Upper lobe of left lung (tissue), 6 donors: ENCODE measurements at regions not wholly inside any gene's neighbourhood (a gene's known extent, or its start where the extent isn't known, plus 50 kb on each side); places are given as distances from the start of the nearest gene placed in this dataset.
"Not testable (repeated sequence)": the region's sequence is repeated elsewhere in the genome, so short reads cannot be mapped to it uniquely, and the experiment has no call there.

ENCODE experiments used
- ATAC-seq, 2 donors: fragments of 200-7000 bp; cut with Tn5 transposase; one replicate each; pipeline ENCODE4 v1.9.1; 2022; ENCODE audit warnings: mild to moderate bottlenecking in 2 of 2, moderate library complexity in 2 of 2; ENCODE audit not compliant: low FRiP score in 2 of 2
- DNase-seq, 2 donors: peaks; one replicate each; pipeline ENCODE4 v3.0.0-alpha.2; 2019 to 2020
- H3K27ac ChIP-seq, 4 donors: fragments of 200-600 bp; sonication (generic); one replicate each; pipeline ENCODE4 v1.5.1; 2016 to 2019
- H3K27me3 ChIP-seq, 4 donors: fragments of 200-600 bp; sonication (generic); one replicate each; pipeline ENCODE4 v1.5.1; 2017 to 2019
- H3K36me3 ChIP-seq, 4 donors: fragments of 200-600 bp; sonication (generic); one replicate each; pipeline ENCODE4 v1.5.1; 2016 to 2019
- H3K4me1 ChIP-seq, 4 donors: fragments of 200-600 bp; sonication (generic); one replicate each; pipeline ENCODE4 v1.5.1; 2018 to 2019
- H3K4me3 ChIP-seq, 4 donors: fragments of 200-600 bp; sonication (generic); one replicate each; pipeline ENCODE4 v1.5.1; 2017 to 2019; ENCODE audit warnings: mild to moderate bottlenecking in 2 of 4, moderate library complexity in 1 of 4
- H3K9me3 ChIP-seq, 4 donors: fragments of 200-600 bp; sonication (generic); one replicate each; pipeline ENCODE4 v1.5.1; 2018 to 2019
- EP300 ChIP-seq, 4 donors: sonication (generic); formaldehyde crosslinking; IDR thresholded peaks; one replicate each; pipeline ENCODE4 v1.5.1; 2017; ENCODE audit warnings: antibody characterized with exemption in 4 of 4, control low read depth in 2 of 4
- POLR2A ChIP-seq, 4 donors: fragments of 450-650 bp; IDR thresholded peaks; one replicate each; pipeline ENCODE4 v1.5.1; 2016 to 2017; ENCODE audit warnings: antibody characterized with exemption in 4 of 4, mild to moderate bottlenecking in 2 of 4
- POLR2AphosphoS5 ChIP-seq, 2 donors: sonication (generic); formaldehyde crosslinking; IDR thresholded peaks; one replicate each; pipeline ENCODE4 v1.5.1; 2017; ENCODE audit warnings: antibody characterized with exemption in 2 of 2
- WGBS, 2 donors: methylation state at CpG; one replicate each; pipeline ENCODE4 v1.1.5; 2017 to 2018; 5-methylcytosine and 5-hydroxymethylcytosine counted together
- TF ChIP-seq, protein P1 (sequence below), 6 experiments: fragments of 450-650 bp in 4 of 6; fragments of 200-600 bp in 2 of 6; sonication (generic) in 2 of 6; IDR thresholded peaks; one replicate each; pipeline ENCODE4 v1.5.1; 2016 to 2019; ENCODE audit warnings: antibody characterized with exemption in 6 of 6
- donor health status: DM: no; HTN: no; CAD: no; lungs with moderate emphysema.
- donor health status: DM: no; HTN: yes; CAD: no; lungs with severe emphysema.

DNA sequence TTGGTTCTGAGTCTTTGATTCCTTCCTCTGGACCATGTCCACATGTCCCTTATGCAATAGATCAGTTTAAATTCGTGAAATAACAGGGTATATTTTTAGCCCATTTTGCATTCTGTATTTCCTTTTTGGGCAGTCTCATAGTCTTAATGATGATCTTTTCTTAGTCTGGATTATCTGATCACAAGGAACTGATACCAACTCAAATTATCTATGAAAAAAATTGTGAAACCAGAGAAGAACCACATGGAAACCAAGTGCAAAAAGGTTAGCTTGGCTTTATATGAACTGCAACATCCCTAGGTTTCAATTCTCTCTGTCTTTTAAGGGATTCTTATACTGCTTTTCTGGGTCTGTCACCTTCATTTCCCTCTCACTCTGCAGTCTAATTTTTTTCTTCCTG lies 608.6 kb upstream of the AADAT start:
- DNase-seq = no peak
- H3K9me3 ChIP-seq = no peaks in the 10 kb centered on the region
- no peaks in the 10 kb centered on the region for H3K27me3 ChIP-seq
- no peaks in the 10 kb centered on the region for H3K4me1 ChIP-seq
- 28% methylated on average over 1 of the region's 1 CpG for WGBS, 2 donors
- H3K36me3 ChIP-seq = no peaks in the 10 kb centered on the region
- no peak overlapping the region for H3K27ac ChIP-seq
- H3K4me3 ChIP-seq = no peak overlapping the region
- ATAC-seq = no peak
- TF ChIP-seq POLR2AphosphoS5 (IDR thresholded peaks at IDR 0.05) (no peak), EP300 (IDR thresholded peaks at IDR 0.05) (no peak), POLR2A (IDR thresholded peaks at IDR 0.05) (no peak)
- TF ChIP-seq, protein P1, sequence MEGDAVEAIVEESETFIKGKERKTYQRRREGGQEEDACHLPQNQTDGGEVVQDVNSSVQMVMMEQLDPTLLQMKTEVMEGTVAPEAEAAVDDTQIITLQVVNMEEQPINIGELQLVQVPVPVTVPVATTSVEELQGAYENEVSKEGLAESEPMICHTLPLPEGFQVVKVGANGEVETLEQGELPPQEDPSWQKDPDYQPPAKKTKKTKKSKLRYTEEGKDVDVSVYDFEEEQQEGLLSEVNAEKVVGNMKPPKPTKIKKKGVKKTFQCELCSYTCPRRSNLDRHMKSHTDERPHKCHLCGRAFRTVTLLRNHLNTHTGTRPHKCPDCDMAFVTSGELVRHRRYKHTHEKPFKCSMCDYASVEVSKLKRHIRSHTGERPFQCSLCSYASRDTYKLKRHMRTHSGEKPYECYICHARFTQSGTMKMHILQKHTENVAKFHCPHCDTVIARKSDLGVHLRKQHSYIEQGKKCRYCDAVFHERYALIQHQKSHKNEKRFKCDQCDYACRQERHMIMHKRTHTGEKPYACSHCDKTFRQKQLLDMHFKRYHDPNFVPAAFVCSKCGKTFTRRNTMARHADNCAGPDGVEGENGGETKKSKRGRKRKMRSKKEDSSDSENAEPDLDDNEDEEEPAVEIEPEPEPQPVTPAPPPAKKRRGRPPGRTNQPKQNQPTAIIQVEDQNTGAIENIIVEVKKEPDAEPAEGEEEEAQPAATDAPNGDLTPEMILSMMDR (IDR thresholded peaks at IDR 0.05) = no peak

DNA sequence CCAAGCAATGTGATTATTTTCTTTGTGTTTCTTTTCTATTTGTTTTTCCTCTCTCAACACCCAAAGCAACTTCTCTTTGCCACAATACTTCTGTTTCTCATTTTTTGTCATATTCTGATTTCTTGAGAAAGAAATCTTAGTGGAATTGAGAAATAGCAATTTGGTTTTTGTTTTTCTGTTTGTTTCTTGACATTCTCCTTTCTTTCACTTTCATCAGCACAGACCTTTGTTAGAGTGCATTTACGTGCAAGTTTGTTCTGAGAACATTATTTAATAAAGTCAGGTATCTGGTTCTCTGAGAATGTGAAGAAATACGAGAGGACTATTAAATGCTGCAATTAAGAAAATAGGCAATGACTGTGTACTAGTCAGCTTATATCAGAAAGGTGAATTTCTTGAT lies 608.1 kb upstream of the AADAT start:
- TF ChIP-seq POLR2A (IDR thresholded peaks at IDR 0.05) = no peak
- TF ChIP-seq EP300 (IDR thresholded peaks at IDR 0.05) = no peak
- TF ChIP-seq, protein P1 (IDR thresholded peaks at IDR 0.05) = no peak
- TF ChIP-seq POLR2AphosphoS5 (IDR thresholded peaks at IDR 0.05) = no peak
- no peaks in the 10 kb centered on the region for H3K4me1 ChIP-seq
- no peaks in the 10 kb centered on the region for H3K9me3 ChIP-seq
- DNase-seq (no peak), ATAC-seq (no peak)
- H3K27ac ChIP-seq = no peak overlapping the region
- no peak overlapping the region for H3K4me3 ChIP-seq
- no peaks in the 10 kb centered on the region for H3K27me3 ChIP-seq
- no peaks in the 10 kb centered on the region for H3K36me3 ChIP-seq
- WGBS, 2 donors = 75 to 85% methylated on average over 2 of the region's 2 CpGs

DNA sequence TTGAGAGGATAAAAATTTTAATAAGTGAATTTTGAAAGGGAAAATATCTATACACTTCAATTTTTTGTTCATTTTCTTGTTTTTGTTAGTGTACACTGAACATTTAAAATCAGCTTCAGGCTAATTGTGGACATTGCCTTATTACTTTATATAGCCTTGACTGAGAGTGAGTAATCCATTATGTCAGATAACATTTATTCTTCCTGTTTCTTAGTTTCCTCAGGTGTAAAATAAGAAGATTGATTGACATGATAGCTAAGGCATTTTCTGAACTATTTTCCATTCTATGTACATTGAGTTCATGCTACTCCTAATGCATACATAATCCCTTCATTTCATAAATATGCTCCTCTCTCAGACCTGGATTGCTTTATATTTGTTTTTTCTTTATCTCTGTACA lies 607.3 kb upstream of the AADAT start:
- no peaks in the 10 kb centered on the region for H3K9me3 ChIP-seq
- H3K27me3 ChIP-seq = no peaks in the 10 kb centered on the region
- TF ChIP-seq, protein P1 (IDR thresholded peaks at IDR 0.05) = no peak
- TF ChIP-seq POLR2AphosphoS5 (IDR thresholded peaks at IDR 0.05) (no peak), POLR2A (IDR thresholded peaks at IDR 0.05) (no peak), EP300 (IDR thresholded peaks at IDR 0.05) (no peak)
- no peaks in the 10 kb centered on the region for H3K4me1 ChIP-seq
- ATAC-seq = no peak
- no peak overlapping the region for H3K27ac ChIP-seq
- H3K36me3 ChIP-seq = no peaks in the 10 kb centered on the region
- no peak for DNase-seq
- H3K4me3 ChIP-seq = no peak overlapping the region

DNA sequence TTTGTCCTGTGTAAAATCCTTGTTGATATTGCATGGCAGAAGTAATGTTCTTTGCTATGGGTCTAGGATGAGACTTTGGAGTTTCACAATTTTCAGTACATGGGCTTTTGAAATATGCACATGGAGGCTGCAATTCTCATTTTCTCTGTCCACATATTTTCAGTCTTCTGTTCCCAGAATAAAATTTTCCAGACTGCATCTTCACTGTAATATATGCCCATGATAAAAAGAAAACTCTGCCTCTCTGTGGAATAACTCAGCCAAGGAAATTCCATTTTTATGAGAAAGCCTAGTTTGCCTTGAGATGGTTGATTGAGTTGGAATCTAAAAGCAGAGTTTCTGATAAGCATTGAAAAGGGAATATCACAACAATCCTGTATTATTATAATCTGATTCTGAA lies 601.4 kb upstream of the AADAT start:
- Histone ChIP-seq H3K36me3 (no peaks in the 10 kb centered on the region), H3K27me3 (no peaks in the 10 kb centered on the region), H3K4me1 (no peaks in the 10 kb centered on the region), H3K9me3 (no peaks in the 10 kb centered on the region), H3K4me3 (no peak overlapping the region), H3K27ac (no peak overlapping the region)
- no peak for DNase-seq
- ATAC-seq = no peak
- no peak for TF ChIP-seq POLR2A (IDR thresholded peaks at IDR 0.05)
- TF ChIP-seq, protein P1 (IDR thresholded peaks at IDR 0.05) = no peak
- no peak for TF ChIP-seq EP300 (IDR thresholded peaks at IDR 0.05)
- no peak for TF ChIP-seq POLR2AphosphoS5 (IDR thresholded peaks at IDR 0.05)

DNA sequence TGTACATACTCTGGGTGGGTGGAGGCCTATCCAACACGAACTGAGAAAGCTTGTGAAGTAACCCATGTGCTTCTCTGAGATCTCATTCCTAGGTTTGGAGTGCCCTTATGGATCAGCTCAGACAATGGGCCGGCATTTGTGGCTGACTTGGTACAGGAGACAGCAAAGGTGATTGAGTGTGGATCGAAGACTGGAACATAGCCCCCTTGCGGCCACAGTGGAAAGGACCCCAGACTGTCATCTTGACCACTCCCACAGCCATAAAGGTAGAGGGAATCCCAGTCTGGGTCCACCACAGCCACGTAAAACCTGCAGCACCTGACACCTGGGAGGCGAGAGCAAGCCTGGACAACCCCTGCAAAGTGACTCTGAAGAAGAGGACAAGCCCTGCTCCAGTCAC lies 598.0 kb upstream of the AADAT start:
- DNase-seq (no peak), ATAC-seq (no peak)
- Histone ChIP-seq H3K27ac (no peak overlapping the region), H3K4me3 (no peak overlapping the region), H3K4me1 (no peaks in the 10 kb centered on the region), H3K9me3 (no peaks in the 10 kb centered on the region), H3K27me3 (no peaks in the 10 kb centered on the region), H3K36me3 (no peaks in the 10 kb centered on the region)
- 83 to 96% methylated on average over 5 to 6 of the region's 6 CpGs for WGBS, 2 donors
- no peak for TF ChIP-seq POLR2A (IDR thresholded peaks at IDR 0.05)
- TF ChIP-seq POLR2AphosphoS5 (IDR thresholded peaks at IDR 0.05) = no peak
- TF ChIP-seq EP300 (IDR thresholded peaks at IDR 0.05) = no peak
- TF ChIP-seq, protein P1 (IDR thresholded peaks at IDR 0.05) = no peak

DNA sequence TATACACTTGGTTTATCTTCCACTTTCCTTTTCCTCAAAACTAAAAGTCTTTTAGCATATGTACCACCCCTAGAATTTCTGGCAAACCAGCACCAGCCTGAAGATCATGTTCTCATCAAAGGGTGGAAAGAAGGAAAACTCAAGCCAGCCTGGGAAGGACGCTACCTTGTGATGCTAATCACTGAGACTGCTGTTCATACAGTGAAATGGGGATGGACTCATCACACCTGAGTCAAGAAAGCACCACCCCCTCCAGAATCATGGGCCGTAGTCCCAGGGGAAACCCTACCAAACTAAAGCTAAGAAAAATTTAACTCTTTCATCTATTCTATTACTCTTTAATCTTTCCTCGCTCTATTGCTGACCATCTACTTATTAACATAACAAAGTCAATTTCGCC lies 595.9 kb upstream of the AADAT start:
- WGBS, 2 donors = 76 to 83% methylated on average over 4 of the region's 4 CpGs
- not testable (repeated sequence) for ATAC-seq, H3K4me1 ChIP-seq, H3K4me3 ChIP-seq, H3K27ac ChIP-seq, H3K27me3 ChIP-seq, H3K36me3 ChIP-seq, H3K9me3 ChIP-seq, DNase-seq
